ENCODE measurements at regions not wholly inside any gene's neighbourhood (a gene's known extent, or its start where the extent isn't known, plus 50 kb on each side); places are given as distances from the start of the nearest gene placed in this dataset.
"Not testable (repeated sequence)": the region's sequence is repeated elsewhere in the genome, so short reads cannot be mapped to it uniquely, and the experiment has no call there.

DNA sequence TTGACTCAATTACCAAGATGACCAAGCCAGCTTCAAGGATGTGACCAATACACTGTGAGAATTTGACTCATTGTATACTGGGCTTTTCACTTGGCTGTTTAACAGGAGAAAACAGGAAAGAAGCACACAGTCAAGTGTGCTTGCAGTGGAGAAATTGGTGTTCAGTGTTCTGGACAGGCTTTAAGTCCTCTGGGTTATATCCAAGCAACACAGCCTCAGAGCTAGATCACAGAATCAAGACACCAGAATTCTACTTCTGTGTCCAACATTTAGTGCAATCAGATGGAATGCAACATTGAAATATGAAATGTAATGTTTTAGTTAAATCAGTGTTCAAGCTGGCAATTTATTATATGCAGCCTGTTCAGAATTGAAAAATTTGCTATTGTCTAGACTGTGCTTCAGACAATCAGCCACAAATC is 694.4 kb downstream of the LTN1 start:
- no peak for DNase-seq (ENCODE audit: low spot score in 2 of 2)
- TF ChIP-seq, protein P1, sequence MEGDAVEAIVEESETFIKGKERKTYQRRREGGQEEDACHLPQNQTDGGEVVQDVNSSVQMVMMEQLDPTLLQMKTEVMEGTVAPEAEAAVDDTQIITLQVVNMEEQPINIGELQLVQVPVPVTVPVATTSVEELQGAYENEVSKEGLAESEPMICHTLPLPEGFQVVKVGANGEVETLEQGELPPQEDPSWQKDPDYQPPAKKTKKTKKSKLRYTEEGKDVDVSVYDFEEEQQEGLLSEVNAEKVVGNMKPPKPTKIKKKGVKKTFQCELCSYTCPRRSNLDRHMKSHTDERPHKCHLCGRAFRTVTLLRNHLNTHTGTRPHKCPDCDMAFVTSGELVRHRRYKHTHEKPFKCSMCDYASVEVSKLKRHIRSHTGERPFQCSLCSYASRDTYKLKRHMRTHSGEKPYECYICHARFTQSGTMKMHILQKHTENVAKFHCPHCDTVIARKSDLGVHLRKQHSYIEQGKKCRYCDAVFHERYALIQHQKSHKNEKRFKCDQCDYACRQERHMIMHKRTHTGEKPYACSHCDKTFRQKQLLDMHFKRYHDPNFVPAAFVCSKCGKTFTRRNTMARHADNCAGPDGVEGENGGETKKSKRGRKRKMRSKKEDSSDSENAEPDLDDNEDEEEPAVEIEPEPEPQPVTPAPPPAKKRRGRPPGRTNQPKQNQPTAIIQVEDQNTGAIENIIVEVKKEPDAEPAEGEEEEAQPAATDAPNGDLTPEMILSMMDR (IDR thresholded peaks at IDR 0.05): no peak
- TF ChIP-seq EP300 (IDR thresholded peaks at IDR 0.05) (no peak), POLR2A (IDR thresholded peaks at IDR 0.05) (no peak), POLR2AphosphoS5 (IDR thresholded peaks at IDR 0.05) (no peak)
- Histone ChIP-seq H3K27me3 (no peaks in the 10 kb centered on the region), H3K4me3 (no peak overlapping the region), H3K9me3 (no peaks in the 10 kb centered on the region), H3K27ac (no peak overlapping the region), H3K4me1 (no peaks in the 10 kb centered on the region), H3K36me3 (no peaks in the 10 kb centered on the region)

DNA sequence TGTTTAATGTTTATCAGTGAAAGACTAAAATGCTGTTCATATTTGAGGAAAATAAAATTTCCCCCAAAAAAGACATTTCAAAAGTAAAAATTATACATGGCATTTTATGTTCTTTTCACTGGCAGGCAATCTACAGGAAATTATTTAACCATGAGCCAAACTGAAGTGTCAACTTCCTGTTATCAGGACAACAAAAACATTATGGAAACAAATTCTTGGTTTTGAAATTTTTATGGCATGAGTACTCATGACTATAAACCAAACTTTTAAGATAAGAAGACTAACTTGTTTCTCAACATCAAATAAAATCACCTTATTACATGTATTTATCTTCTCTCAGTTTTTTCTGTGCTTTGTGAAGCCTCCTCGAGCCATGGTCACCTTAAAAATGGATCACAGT is 698.6 kb downstream of the LTN1 start:
- Histone ChIP-seq H3K9me3 (no peaks in the 10 kb centered on the region), H3K4me3 (no peak overlapping the region), H3K36me3 (no peaks in the 10 kb centered on the region), H3K4me1 (no peaks in the 10 kb centered on the region), H3K27me3 (no peaks in the 10 kb centered on the region), H3K27ac (no peak overlapping the region)
- DNase-seq (ENCODE audit: low spot score in 2 of 2): no peak
- WGBS: 70% methylated on average over 1 of the region's 1 CpG
- no peak for TF ChIP-seq POLR2A (IDR thresholded peaks at IDR 0.05)
- TF ChIP-seq EP300 (IDR thresholded peaks at IDR 0.05): no peak
- TF ChIP-seq, protein P1 (IDR thresholded peaks at IDR 0.05): no peak
- no peak for TF ChIP-seq POLR2AphosphoS5 (IDR thresholded peaks at IDR 0.05)

DNA sequence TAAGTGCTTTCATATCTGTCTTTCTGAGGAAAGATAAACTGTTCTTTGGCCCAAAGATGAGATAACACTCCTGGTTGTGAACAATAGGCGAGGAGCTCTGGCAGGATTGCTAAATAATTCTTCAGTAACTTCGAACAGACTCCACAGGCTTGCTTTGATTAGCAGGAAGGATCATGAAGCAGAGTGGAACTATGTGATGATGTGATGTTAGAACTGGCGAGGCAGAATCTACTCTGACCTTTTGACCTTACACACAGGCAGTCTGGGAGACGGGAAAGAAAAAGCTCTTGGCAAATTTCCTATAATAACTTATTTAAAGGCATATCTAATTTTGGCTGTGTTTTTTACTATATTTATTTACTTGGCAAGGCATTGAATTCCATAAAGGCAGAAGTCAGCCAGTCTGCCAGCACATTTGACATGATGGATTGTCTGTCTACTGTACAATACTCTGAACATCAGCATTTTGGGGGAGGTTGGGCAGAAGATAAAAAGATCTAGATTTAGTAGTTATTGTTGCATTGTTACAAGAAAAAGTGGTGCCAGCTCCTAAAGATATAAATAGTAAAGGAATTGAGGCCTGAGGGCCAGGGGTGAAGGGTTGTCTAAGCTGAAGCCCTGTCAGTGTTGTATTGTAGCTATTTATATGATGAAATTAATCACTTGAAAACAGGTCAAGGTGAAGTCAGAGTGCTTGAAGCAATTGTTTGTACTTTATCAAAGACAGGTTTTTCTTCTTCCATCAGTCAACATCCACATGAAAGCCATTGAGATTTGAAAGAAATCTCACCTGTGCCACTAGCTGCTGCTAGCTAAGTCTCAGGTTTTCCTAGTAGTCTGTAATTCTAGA is 708.8 kb downstream of the LTN1 start:
- H3K27me3 ChIP-seq: no peaks in the 10 kb centered on the region
- 10% methylated on average over 4 of the region's 4 CpGs for WGBS
- H3K4me1 ChIP-seq: peaks cover 11% of the 10 kb centered on the region
- no peaks in the 10 kb centered on the region for H3K36me3 ChIP-seq
- no peak overlapping the region for H3K27ac ChIP-seq
- DNase-seq (ENCODE audit: low spot score in 2 of 2): no peak
- no peak overlapping the region for H3K4me3 ChIP-seq
- TF ChIP-seq EP300 (IDR thresholded peaks at IDR 0.05) (no peak), POLR2A (IDR thresholded peaks at IDR 0.05) (no peak), POLR2AphosphoS5 (IDR thresholded peaks at IDR 0.05) (no peak)
- TF ChIP-seq, protein P1 (IDR thresholded peaks at IDR 0.05): no peak
- no peaks in the 10 kb centered on the region for H3K9me3 ChIP-seq

DNA sequence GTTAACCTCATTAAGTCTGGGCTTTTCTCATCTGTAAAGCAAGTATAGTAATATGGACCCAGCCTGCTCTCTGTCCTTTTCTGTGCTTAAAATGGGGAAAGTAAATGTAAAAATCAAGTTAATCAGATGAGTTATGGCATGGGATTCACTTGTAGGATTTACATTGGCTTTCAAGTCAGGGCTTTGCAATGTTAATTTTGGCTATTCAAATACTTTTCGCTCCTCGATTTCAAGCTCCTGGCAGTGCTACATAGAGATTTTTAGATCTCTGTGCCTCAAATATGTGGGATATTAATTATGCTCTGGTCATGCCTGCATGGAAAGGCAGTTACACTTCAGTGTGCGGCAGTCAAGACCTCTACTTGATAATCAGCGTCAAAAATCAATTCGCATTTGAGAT is 709.8 kb downstream of the LTN1 start:
- 85% methylated on average over 5 of the region's 5 CpGs for WGBS
- TF ChIP-seq POLR2A (IDR thresholded peaks at IDR 0.05) (no peak), EP300 (IDR thresholded peaks at IDR 0.05) (no peak), POLR2AphosphoS5 (IDR thresholded peaks at IDR 0.05) (no peak)
- TF ChIP-seq, protein P1 (IDR thresholded peaks at IDR 0.05): no peak

DNA sequence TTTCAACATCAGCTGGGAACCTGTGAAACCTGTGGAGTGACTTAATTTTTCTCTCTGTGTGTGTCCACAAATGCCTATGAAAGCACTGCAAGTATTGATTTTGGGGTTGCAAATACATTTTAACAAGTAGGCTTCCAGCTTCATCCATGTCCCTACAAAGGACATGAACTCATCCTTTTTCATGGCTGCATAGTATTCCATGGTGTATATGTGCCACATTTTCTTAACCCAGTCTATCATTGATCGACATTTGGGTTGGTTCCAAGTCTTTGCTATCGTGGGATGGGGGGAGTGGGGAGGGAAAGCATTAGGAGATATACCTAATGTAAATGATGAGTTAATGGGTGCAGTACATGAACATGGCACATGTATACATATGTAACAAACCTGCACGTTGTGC is 711.3 kb downstream of the LTN1 start:
- not testable (repeated sequence) for H3K27ac ChIP-seq; DNase-seq (ENCODE audit: low spot score in 2 of 2); H3K9me3 ChIP-seq; H3K27me3 ChIP-seq; H3K4me3 ChIP-seq; H3K36me3 ChIP-seq
- H3K4me1 ChIP-seq: peaks cover 11% of the 10 kb centered on the region
- 79% methylated on average over 3 of the region's 3 CpGs for WGBS

More for the DNA sequence above, 709.8 kb downstream of the LTN1 start:
- no peak for DNase-seq (ENCODE audit: low spot score in 2 of 2)
- Histone ChIP-seq H3K27me3 (no peaks in the 10 kb centered on the region), H3K36me3 (no peaks in the 10 kb centered on the region), H3K4me3 (no peak overlapping the region), H3K27ac (no peak overlapping the region), H3K4me1 (peaks cover 11% of the 10 kb centered on the region), H3K9me3 (no peaks in the 10 kb centered on the region)

All from suprapubic skin (tissue), 4 donors.